B cell (primary cell): ENCODE measurements at regions not wholly inside any gene's neighbourhood (a gene's known extent, or its start where the extent isn't known, plus 50 kb on each side); places are given as distances from the start of the nearest gene placed in this dataset.

Source experiments
- ATAC-seq: fragments of 200-7000 bp; cut with Tn5 transposase; one replicate; pipeline ENCODE4 v1.10.0; 2021; ENCODE audit warnings: low read depth, mild to moderate bottlenecking, moderate number of reproducible peaks, moderate library complexity
- CTCF ChIA-PET: fragments of 350-600 bp; sonication (Branson Sonifier 250); formaldehyde crosslinking; loops from one replicate; lab custom pipeline; 2021; ENCODE audit warnings: antibody characterized with exemption, inconsistent platforms; lab: Charles Lee
- POLR2A ChIA-PET: fragments of 350-600 bp; sonication (Branson Sonifier 250); formaldehyde crosslinking; loops from one replicate; lab custom pipeline; 2021; ENCODE audit warnings: antibody characterized with exemption; lab: Charles Lee
- DNase-seq: peaks from one replicate; pipeline ENCODE4 v3.0.0; 2013
- H2AFZ ChIP-seq: 2 replicates; pipeline ENCODE4 v1.6.1; 2012; ENCODE audit warnings: mild to moderate bottlenecking, low read depth, low read length; ENCODE audit not compliant: insufficient read depth, poor library complexity, severe bottlenecking
- H3K27ac ChIP-seq, 2 donors: 1 replicate in 1 of 2; 2 replicates in 1 of 2; pipeline ENCODE4 v1.5.1; 2012 to 2013; ENCODE audit warnings: low read length in 2 of 2, mild to moderate bottlenecking in 2 of 2, moderate library complexity in 1 of 2
- H3K27me3 ChIP-seq, 4 experiments: fragments of 200-600 bp in 1 of 4; sonication (generic) in 1 of 4; replicated peaks in 1 of 4; 1 replicate in 2 of 4; 2 replicates in 2 of 4; pipeline versions ENCODE4 v1.6.1 to v1.7.0; 2013 to 2016; ENCODE audit warnings: low read length in 3 of 4, mild to moderate bottlenecking in 2 of 4, mixed read lengths in 1 of 4, moderate library complexity in 1 of 4; ENCODE audit not compliant: insufficient read depth in 4 of 4, control insufficient read depth in 3 of 4; ENCODE audit errors: control extremely low read depth in 1 of 4
- H3K36me3 ChIP-seq, 2 experiments: replicated peaks in 1 of 2; 1 replicate in 1 of 2; 2 replicates in 1 of 2; pipeline versions ENCODE4 v1.6.1 to v1.7.1; 2013; ENCODE audit warnings: low read length in 1 of 2; ENCODE audit not compliant: insufficient read depth in 2 of 2, control insufficient read depth in 1 of 2; ENCODE audit errors: control extremely low read depth in 1 of 2, extremely low read depth in 1 of 2
- H3K4me1 ChIP-seq, 2 donors: fragments of 200-600 bp in 1 of 2; sonication (generic) in 1 of 2; 1 replicate in 1 of 2; 2 replicates in 1 of 2; pipeline versions ENCODE4 v1.5.1 to v1.6.1; 2013 to 2017; ENCODE audit warnings: low read length in 2 of 2; ENCODE audit not compliant: control insufficient read depth in 2 of 2, insufficient read depth in 2 of 2
- H3K4me2 ChIP-seq: replicated peaks from 2 replicates; pipeline ENCODE3; 2012; ENCODE audit warnings: mild to moderate bottlenecking, low read depth, low read length; ENCODE audit not compliant: poor library complexity, severe bottlenecking
- H3K4me3 ChIP-seq, 5 experiments: fragments of 200-600 bp in 1 of 5; sonication (generic) in 1 of 5; 1 replicate in 3 of 5; 2 replicates in 2 of 5; pipeline versions ENCODE4 v1.5.1 to v1.7.0; 2011 to 2016; ENCODE audit warnings: low read length in 4 of 5, mild to moderate bottlenecking in 4 of 5, low read depth in 2 of 5, control low read depth in 1 of 5, moderate library complexity in 1 of 5; ENCODE audit not compliant: insufficient read depth in 1 of 5; ENCODE audit errors: control extremely low read depth in 1 of 5, extremely low read depth in 1 of 5
- H3K79me2 ChIP-seq: fragments of 200-600 bp; sonication (generic); one replicate; pipeline ENCODE4 v1.6.0; 2016; ENCODE audit warnings: low read length; ENCODE audit not compliant: control insufficient read depth, insufficient read depth
- H3K9ac ChIP-seq: fragments of 200-600 bp; sonication (generic); 2 replicates; pipeline ENCODE4 v1.6.1; 2017; ENCODE audit warnings: mild to moderate bottlenecking, low read length, moderate library complexity
- H3K9me3 ChIP-seq, 3 donors: one replicate each; pipeline versions ENCODE4 v1.6.1 to v1.7.1; 2013; ENCODE audit warnings: low read length in 2 of 3; ENCODE audit not compliant: control insufficient read depth in 2 of 3, insufficient read depth in 1 of 3; ENCODE audit errors: control extremely low read depth in 1 of 3
- H4K20me1 ChIP-seq: 2 replicates; pipeline ENCODE4 v1.6.0; 2012; ENCODE audit warnings: mild to moderate bottlenecking, low read length; ENCODE audit not compliant: insufficient read depth, control insufficient read depth, poor library complexity, severe bottlenecking
- H3K27ac Mint-ChIP-seq: one replicate; pipeline ENCODE4 v1.8.0; 2021; ENCODE audit warnings: mixed read lengths
- H3K27me3 Mint-ChIP-seq: one replicate; pipeline ENCODE4 v1.8.0; 2021; ENCODE audit warnings: mixed read lengths
- H3K4me1 Mint-ChIP-seq: one replicate; pipeline ENCODE4 v1.8.0; 2021; ENCODE audit warnings: mixed read lengths
- H3K4me3 Mint-ChIP-seq: one replicate; pipeline ENCODE4 v1.8.0; 2021; ENCODE audit warnings: mixed read lengths
- H3K9me3 Mint-ChIP-seq: one replicate; pipeline ENCODE4 v1.8.0; 2022; ENCODE audit warnings: mixed read lengths; ENCODE audit not compliant: insufficient read depth
- EZH2 ChIP-seq: IDR thresholded peaks from 2 replicates; pipeline ENCODE4 v1.6.1; 2012; ENCODE audit warnings: borderline replicate concordance, low read depth, mild to moderate bottlenecking, moderate library complexity, low read length; ENCODE audit not compliant: insufficient read depth, poor library complexity, severe bottlenecking
- WGBS: methylation state at CpG from one replicate; pipeline ENCODE4 v1.1.5; 2013; ENCODE audit warnings: missing lambda C conversion rate; ENCODE audit not compliant: insufficient coverage; 5-methylcytosine and 5-hydroxymethylcytosine counted together
- intact Hi-C: fragments of 100-400 bp; cut with micrococcal nuclease; formaldehyde crosslinking; loops from one replicate; pipeline ENCODE4 v1.10.0; 2022
- TF ChIP-seq, protein P1 (sequence below): fragments of 200-600 bp; IDR thresholded peaks from one replicate; pipeline ENCODE4 v1.8.0; 2022; ENCODE audit warnings: antibody characterized with exemption, mild to moderate bottlenecking

GRCh38 chr7:70881167-70881847 is 250.6 kb upstream of the GALNT17 start:
- Histone ChIP-seq H3K9ac (no peak overlapping the region), H3K27ac (no peak overlapping the region), H3K27me3 (no peaks in the 10 kb centered on the region), H2AFZ (no peak overlapping the region), H3K4me3 (no peak overlapping the region), H3K9me3 (no peaks in the 10 kb centered on the region), H3K36me3 (no peaks in the 10 kb centered on the region), H4K20me1 (no peaks in the 10 kb centered on the region), H3K4me1 (no peaks in the 10 kb centered on the region), H3K4me2 (no peak overlapping the region), H3K79me2 (no peaks in the 10 kb centered on the region)
- DNase-seq (no peak), ATAC-seq (no peak)
- POLR2A ChIA-PET: no interaction called here
- H3K27ac Mint-ChIP-seq: no peak overlapping the region
- peaks cover 6% of the 10 kb centered on the region for H3K9me3 Mint-ChIP-seq
- intact Hi-C loops: no loop called here
- no peaks in the 10 kb centered on the region for H3K4me1 Mint-ChIP-seq
- H3K4me3 Mint-ChIP-seq: no peak overlapping the region
- 70% methylated on average over 2 of the region's 7 CpGs for WGBS
- H3K27me3 Mint-ChIP-seq: peaks cover 3% of the 10 kb centered on the region
- CTCF ChIA-PET: no interaction called here
- TF ChIP-seq, protein P1, sequence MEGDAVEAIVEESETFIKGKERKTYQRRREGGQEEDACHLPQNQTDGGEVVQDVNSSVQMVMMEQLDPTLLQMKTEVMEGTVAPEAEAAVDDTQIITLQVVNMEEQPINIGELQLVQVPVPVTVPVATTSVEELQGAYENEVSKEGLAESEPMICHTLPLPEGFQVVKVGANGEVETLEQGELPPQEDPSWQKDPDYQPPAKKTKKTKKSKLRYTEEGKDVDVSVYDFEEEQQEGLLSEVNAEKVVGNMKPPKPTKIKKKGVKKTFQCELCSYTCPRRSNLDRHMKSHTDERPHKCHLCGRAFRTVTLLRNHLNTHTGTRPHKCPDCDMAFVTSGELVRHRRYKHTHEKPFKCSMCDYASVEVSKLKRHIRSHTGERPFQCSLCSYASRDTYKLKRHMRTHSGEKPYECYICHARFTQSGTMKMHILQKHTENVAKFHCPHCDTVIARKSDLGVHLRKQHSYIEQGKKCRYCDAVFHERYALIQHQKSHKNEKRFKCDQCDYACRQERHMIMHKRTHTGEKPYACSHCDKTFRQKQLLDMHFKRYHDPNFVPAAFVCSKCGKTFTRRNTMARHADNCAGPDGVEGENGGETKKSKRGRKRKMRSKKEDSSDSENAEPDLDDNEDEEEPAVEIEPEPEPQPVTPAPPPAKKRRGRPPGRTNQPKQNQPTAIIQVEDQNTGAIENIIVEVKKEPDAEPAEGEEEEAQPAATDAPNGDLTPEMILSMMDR: no peak
- TF ChIP-seq EZH2: no peak

DNA sequence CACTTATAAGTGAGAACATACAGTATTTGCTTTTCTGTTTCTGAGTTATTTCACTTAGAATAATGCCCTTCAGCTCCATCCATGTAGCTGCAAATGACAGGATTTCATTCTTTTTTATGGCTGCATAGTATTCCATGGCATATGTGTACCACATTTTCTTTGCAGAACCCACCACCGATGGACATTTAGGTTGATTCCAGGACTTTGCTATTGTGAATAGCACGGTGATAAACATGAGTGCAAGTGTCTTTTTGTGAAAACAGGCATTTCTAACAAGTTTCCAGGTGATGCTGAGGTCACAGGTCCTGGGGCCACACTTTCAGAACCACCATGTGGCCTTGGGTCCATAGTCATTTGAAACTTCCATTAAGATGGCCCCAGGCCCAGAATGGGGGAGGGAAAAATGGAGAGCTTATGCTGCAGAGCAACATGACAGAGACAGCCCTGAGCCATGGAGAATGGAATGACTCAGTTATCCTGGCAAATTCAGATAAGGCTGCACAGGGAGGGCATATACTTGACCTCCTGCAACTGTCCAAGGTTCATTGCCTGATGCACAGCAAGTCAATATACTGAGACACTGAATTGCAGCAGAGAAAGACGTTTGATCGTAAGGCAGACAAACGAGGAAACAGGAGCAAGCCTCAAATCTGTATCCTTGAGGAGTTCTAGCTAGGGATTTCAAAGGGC is 248.0 kb upstream of the GALNT17 start:
- CTCF ChIA-PET: no interaction called here
- Histone ChIP-seq H3K27ac (no peak overlapping the region), H2AFZ (no peak overlapping the region), H4K20me1 (no peaks in the 10 kb centered on the region), H3K9ac (no peak overlapping the region), H3K4me3 (no peak overlapping the region), H3K4me2 (no peak overlapping the region), H3K9me3 (no peaks in the 10 kb centered on the region), H3K79me2 (no peaks in the 10 kb centered on the region), H3K27me3 (no peaks in the 10 kb centered on the region), H3K4me1 (no peaks in the 10 kb centered on the region), H3K36me3 (no peaks in the 10 kb centered on the region)
- peaks cover 3% of the 10 kb centered on the region for H3K9me3 Mint-ChIP-seq
- no peak for TF ChIP-seq EZH2
- TF ChIP-seq, protein P1: no peak
- no peak overlapping the region for H3K27ac Mint-ChIP-seq
- intact Hi-C loops: no loop called here
- no peak for ATAC-seq
- H3K4me1 Mint-ChIP-seq: no peaks in the 10 kb centered on the region
- POLR2A ChIA-PET: no interaction called here
- peaks cover 3% of the 10 kb centered on the region for H3K27me3 Mint-ChIP-seq
- WGBS: 65% methylated on average over 4 of the region's 5 CpGs
- DNase-seq: no peak
- no peak overlapping the region for H3K4me3 Mint-ChIP-seq
